ENCODE measurements at regions not wholly inside any gene's neighbourhood (a gene's known extent, or its start where the extent isn't known, plus 50 kb on each side); places are given as distances from the start of the nearest gene placed in this dataset.

GRCh38 chr1:99531578-99532275, 114.2 kb upstream of the PALMD start:
- 80 to 87% methylated on average over 5 of the region's 5 CpGs for WGBS, 2 donors (ENCODE audit: low coverage in 1 of 2)
- H3K9me3 ChIP-seq = no peaks in the 10 kb centered on the region
- H3K27ac ChIP-seq = no peak overlapping the region
- TF ChIP-seq EP300 (IDR thresholded peaks at IDR 0.05) (no peak), POLR2AphosphoS5 (IDR thresholded peaks at IDR 0.05) (no peak), CTCF (IDR thresholded peaks at IDR 0.05) (no peak), POLR2A (IDR thresholded peaks at IDR 0.05) (no peak)
- H3K4me3 ChIP-seq = no peak overlapping the region
- no peak for ATAC-seq
- H3K36me3 ChIP-seq = no peaks in the 10 kb centered on the region
- no peaks in the 10 kb centered on the region for H3K27me3 ChIP-seq
- H3K4me1 ChIP-seq = peaks cover 0 to 19% (median 0%) of the 10 kb centered on the region in 3 donors

DNA sequence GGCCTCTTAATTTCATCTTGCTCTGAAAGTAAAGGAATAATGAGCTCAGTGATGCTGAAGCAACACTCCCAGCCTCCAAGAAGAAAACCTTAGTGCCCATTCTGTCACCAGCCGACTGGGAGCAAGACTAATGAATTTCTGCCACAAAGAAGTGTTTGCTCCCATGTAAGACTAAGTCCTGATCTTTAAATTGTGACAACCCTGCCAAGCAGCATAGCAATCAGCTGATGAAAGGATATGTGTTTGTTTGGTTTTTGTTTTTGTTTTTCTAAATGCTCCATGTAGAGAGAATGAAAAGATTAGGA, 113.7 kb upstream of the PALMD start:
- no peak overlapping the region for H3K27ac ChIP-seq
- no peak overlapping the region for H3K4me3 ChIP-seq
- peaks cover 0 to 19% (median 0%) of the 10 kb centered on the region in 3 donors for H3K4me1 ChIP-seq
- no peaks in the 10 kb centered on the region for H3K36me3 ChIP-seq
- no peak for TF ChIP-seq POLR2AphosphoS5 (IDR thresholded peaks at IDR 0.05)
- TF ChIP-seq EP300 (IDR thresholded peaks at IDR 0.05) = no peak
- TF ChIP-seq CTCF (IDR thresholded peaks at IDR 0.05) = no peak
- no peak for TF ChIP-seq POLR2A (IDR thresholded peaks at IDR 0.05)
- whole genome bisulfite sequencing, 2 donors (ENCODE audit: low coverage in 1 of 2) = 71% methylated on average over 1 of the region's 1 CpG; no CpG with 5 or more reads in 1 of the 2 donors
- no peaks in the 10 kb centered on the region for H3K27me3 ChIP-seq
- ATAC-seq = no peak
- no peaks in the 10 kb centered on the region for H3K9me3 ChIP-seq

- H3K27me3 ChIP-seq = no peaks in the 10 kb centered on the region
- ATAC-seq = peak; percentile 30
- H3K4me1 ChIP-seq = peaks cover 0 to 19% (median 0%) of the 10 kb centered on the region in 3 donors
- no peaks in the 10 kb centered on the region for H3K9me3 ChIP-seq
- no peaks in the 10 kb centered on the region for H3K36me3 ChIP-seq
- peak overlapping the region in 3 of 4 donors; percentile 27 to 45 (median 40) for H3K27ac ChIP-seq
- 19 to 26% methylated on average over 9 of the region's 9 CpGs for WGBS, 2 donors (ENCODE audit: low coverage in 1 of 2)
- TF ChIP-seq POLR2AphosphoS5 (IDR thresholded peaks at IDR 0.05) = no peak
- no peak for TF ChIP-seq CTCF (IDR thresholded peaks at IDR 0.05)
- TF ChIP-seq EP300 (IDR thresholded peaks at IDR 0.05) = no peak
- TF ChIP-seq POLR2A (IDR thresholded peaks at IDR 0.05) = no peak
- no peak overlapping the region for H3K4me3 ChIP-seq
Observed at GRCh38 chr1:99533909-99534637, 111.8 kb upstream of the PALMD start.

DNA sequence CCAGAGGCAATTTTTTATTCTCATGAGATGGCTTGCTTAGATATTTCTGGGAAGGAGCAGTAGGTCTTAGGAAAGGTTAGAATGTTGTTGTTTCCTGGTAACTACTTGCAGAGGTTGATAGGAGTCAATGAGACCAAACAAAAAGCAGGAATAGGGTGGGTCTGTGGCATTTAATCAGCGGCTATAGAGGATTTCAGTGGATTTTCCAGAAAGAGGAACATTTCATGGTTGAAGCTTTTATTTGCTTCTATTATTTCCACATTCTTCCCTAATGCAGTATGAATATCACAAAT, 111.3 kb upstream of the PALMD start:
- WGBS, 2 donors (ENCODE audit: low coverage in 1 of 2) = 29 to 53% methylated on average over 1 of the region's 1 CpG
- peaks cover 0 to 19% (median 0%) of the 10 kb centered on the region in 3 donors for H3K4me1 ChIP-seq
- no peaks in the 10 kb centered on the region for H3K36me3 ChIP-seq
- H3K27me3 ChIP-seq = no peaks in the 10 kb centered on the region
- H3K9me3 ChIP-seq = no peaks in the 10 kb centered on the region
- peak overlapping the region; percentile 27 to 45 (median 40) for H3K27ac ChIP-seq
- no peak overlapping the region for H3K4me3 ChIP-seq
- TF ChIP-seq POLR2A (IDR thresholded peaks at IDR 0.05) (no peak), CTCF (IDR thresholded peaks at IDR 0.05) (no peak), EP300 (IDR thresholded peaks at IDR 0.05) (no peak), POLR2AphosphoS5 (IDR thresholded peaks at IDR 0.05) (no peak)
- ATAC-seq = peak; percentile 14

All from gastroesophageal sphincter (tissue), 4 donors.